Endothelial cell of umbilical vein (primary cell): ENCODE measurements at regions not wholly inside any gene's neighbourhood (a gene's known extent, or its start where the extent isn't known, plus 50 kb on each side); places are given as distances from the start of the nearest gene placed in this dataset.

Experiments
- BruUV-seq: library from RNA; stranded (reverse); fragments of 400-500 nt; replicated peaks from 2 replicates; lab custom pipeline; 2021; lab: Mats Ljungman, UMichigan
- CTCF ChIA-PET: fragments of 300-600, 350-600 bp; sonication (Branson Sonifier 250); formaldehyde crosslinking; loops from one replicate; lab custom pipeline; 2021; ENCODE audit warnings: antibody characterized with exemption, inconsistent platforms; lab: Charles Lee
- POLR2A ChIA-PET: fragments of 300-600, 350-600 bp; sonication (Branson Sonifier 250); formaldehyde crosslinking; loops from one replicate; lab custom pipeline; 2021; ENCODE audit warnings: antibody characterized with exemption, inconsistent platforms; lab: Charles Lee
- DNase-seq: peaks from one replicate; pipeline ENCODE4 v3.0.0-alpha.2; 2011; ENCODE audit warnings: low read depth, low spot score
- FAIRE-seq: peaks from 2 replicates; lab custom pipeline; 2011; peaks lifted over from hg19 to GRCh38; lab: Jason Lieb, UNC
- H2AFZ ChIP-seq: 2 replicates; pipeline ENCODE4 v1.6.0; 2012; ENCODE audit warnings: low read depth, low read length, control low read depth, inconsistent platforms
- H3K27ac ChIP-seq: 2 replicates; pipeline ENCODE4 v1.5.1; 2011; ENCODE audit warnings: low read depth, mild to moderate bottlenecking, control low read depth, low read length, moderate library complexity; ENCODE audit not compliant: insufficient read depth
- H3K27me3 ChIP-seq, 2 experiments: 2 replicates each; pipeline versions ENCODE4 v1.6.0 to v1.6.1; 2011; ENCODE audit warnings: low read length in 2 of 2, mixed read lengths in 1 of 2; ENCODE audit not compliant: control insufficient read depth in 2 of 2, insufficient read depth in 2 of 2
- H3K36me3 ChIP-seq, 2 experiments: 2 replicates in 1 of 2; 3 replicates in 1 of 2; pipeline ENCODE4 v1.5.1; 2011; ENCODE audit warnings: low read length in 2 of 2, mild to moderate bottlenecking in 1 of 2, moderate library complexity in 1 of 2; ENCODE audit not compliant: control insufficient read depth in 2 of 2, insufficient read depth in 2 of 2; ENCODE audit errors: extremely low read depth in 1 of 2
- H3K4me1 ChIP-seq: 3 replicates; pipeline ENCODE4 v1.5.1; 2011; ENCODE audit warnings: mild to moderate bottlenecking, low read length; ENCODE audit not compliant: control insufficient read depth, insufficient read depth; ENCODE audit errors: extremely low read depth
- H3K4me2 ChIP-seq: 2 replicates; pipeline ENCODE4 v1.6.1; 2011; ENCODE audit warnings: low read length, control low read depth, mixed read lengths; ENCODE audit not compliant: insufficient read depth
- H3K4me3 ChIP-seq, 3 experiments: fragments of 200-600 bp in 1 of 3; sonication (generic), shearing (Covaris generic) in 1 of 3; replicated peaks in 1 of 3; 2 replicates each; pipeline ENCODE4 v1.5.1; 2011 to 2016; ENCODE audit warnings: control low read depth in 3 of 3, low read length in 3 of 3, mild to moderate bottlenecking in 2 of 3, inconsistent platforms in 1 of 3, low read depth in 1 of 3, moderate library complexity in 1 of 3; ENCODE audit not compliant: insufficient read depth in 1 of 3
- H3K79me2 ChIP-seq: 2 replicates; pipeline ENCODE4 v1.6.0; 2012; ENCODE audit warnings: low read length, inconsistent platforms; ENCODE audit not compliant: control insufficient read depth, insufficient read depth
- H3K9ac ChIP-seq: replicated peaks from 2 replicates; pipeline ENCODE3; 2011; ENCODE audit warnings: low read length, control low read depth; ENCODE audit not compliant: insufficient read depth; ENCODE audit errors: extremely low read depth
- H3K9me1 ChIP-seq: replicated peaks from 3 replicates; pipeline ENCODE4 v1.6.0; 2011; ENCODE audit warnings: mild to moderate bottlenecking, low read length; ENCODE audit not compliant: control insufficient read depth, insufficient read depth; ENCODE audit errors: extremely low read depth
- H3K9me3 ChIP-seq: replicated peaks from 2 replicates; pipeline ENCODE4 v1.5.1; 2012; ENCODE audit warnings: low read length, inconsistent platforms; ENCODE audit not compliant: control insufficient read depth, insufficient read depth
- H4K20me1 ChIP-seq: replicated peaks from 2 replicates; pipeline ENCODE3; 2011; ENCODE audit warnings: mild to moderate bottlenecking, low read length; ENCODE audit not compliant: control insufficient read depth, insufficient read depth; ENCODE audit errors: extremely low read depth
- FOS ChIP-seq: IDR thresholded peaks from 2 replicates; pipeline ENCODE4 v1.6.1; 2011; ENCODE audit warnings: mild to moderate bottlenecking, low read length, moderate library complexity, borderline replicate concordance; ENCODE audit not compliant: insufficient read depth
- GATA2 ChIP-seq: IDR thresholded peaks from 2 replicates; pipeline ENCODE4 v1.7.0; 2011; ENCODE audit warnings: low read depth, mild to moderate bottlenecking, moderate library complexity, mixed read lengths, low read length; ENCODE audit not compliant: insufficient read length, insufficient read depth
- JUN ChIP-seq: IDR thresholded peaks from 2 replicates; pipeline ENCODE4 v1.6.1; 2011; ENCODE audit warnings: borderline replicate concordance, low read depth; ENCODE audit not compliant: insufficient read length, insufficient read depth
- MAX ChIP-seq: IDR thresholded peaks from 2 replicates; pipeline ENCODE4 v1.6.1; 2011; ENCODE audit not compliant: insufficient read depth, insufficient read length
- MYC ChIP-seq: IDR thresholded peaks from one replicate; pipeline ENCODE4 v1.6.1; 2011; ENCODE audit warnings: mild to moderate bottlenecking, low read depth, low read length
- POLR2A ChIP-seq: IDR thresholded peaks from 2 replicates; pipeline ENCODE4 v1.6.1; 2012; ENCODE audit warnings: low read depth, mild to moderate bottlenecking, control low read depth, low read length
- POLR2AphosphoS5 ChIP-seq: IDR thresholded peaks from 2 replicates; pipeline ENCODE4 v1.6.1; 2012; ENCODE audit warnings: low read depth, mild to moderate bottlenecking, control low read depth, low read length, moderate library complexity; ENCODE audit not compliant: insufficient read depth
- dilution Hi-C: fragments of 300-500 bp; cut with MboI; formaldehyde crosslinking; loops from one replicate; pipeline ENCODE4 v1.15.0; 2019; ENCODE audit warnings: low sequenced_read_pairs; ENCODE audit not compliant: extremely low pct_ligation_motif_present
- intact Hi-C: fragments of 100-400 bp; cut with micrococcal nuclease; formaldehyde crosslinking; loops from one replicate; pipeline ENCODE4 v1.10.0; 2022
- TF ChIP-seq, protein P1 (sequence below), 2 donors: IDR thresholded peaks; 1 replicate in 1 of 2; 2 replicates in 1 of 2; pipeline ENCODE4 v1.5.1; 2011; ENCODE audit warnings: low read length in 2 of 2, mild to moderate bottlenecking in 2 of 2, moderate library complexity in 2 of 2, control low read depth in 1 of 2, inconsistent platforms in 1 of 2, low read depth in 1 of 2; ENCODE audit not compliant: insufficient read depth in 1 of 2; ENCODE audit errors: extremely low read depth in 1 of 2

- intact Hi-C loops, result no loop called here
- no peaks in the 10 kb centered on the region for H3K9me3 ChIP-seq
- no peaks in the 10 kb centered on the region for H3K4me1 ChIP-seq
- H3K27ac ChIP-seq, result no peak overlapping the region
- dilution Hi-C loops, result no loop called here
- H3K4me3 ChIP-seq, result no peak overlapping the region
- POLR2A ChIA-PET, result no interaction called here
- no TSS peak for BruUV-seq
- no peak overlapping the region for H2AFZ ChIP-seq
- TF ChIP-seq POLR2A, result no peak
- no peak for TF ChIP-seq MYC
- TF ChIP-seq MAX, result no peak
- TF ChIP-seq FOS, result no peak
- TF ChIP-seq GATA2, result no peak
- no peak for TF ChIP-seq POLR2AphosphoS5
- TF ChIP-seq, protein P1, sequence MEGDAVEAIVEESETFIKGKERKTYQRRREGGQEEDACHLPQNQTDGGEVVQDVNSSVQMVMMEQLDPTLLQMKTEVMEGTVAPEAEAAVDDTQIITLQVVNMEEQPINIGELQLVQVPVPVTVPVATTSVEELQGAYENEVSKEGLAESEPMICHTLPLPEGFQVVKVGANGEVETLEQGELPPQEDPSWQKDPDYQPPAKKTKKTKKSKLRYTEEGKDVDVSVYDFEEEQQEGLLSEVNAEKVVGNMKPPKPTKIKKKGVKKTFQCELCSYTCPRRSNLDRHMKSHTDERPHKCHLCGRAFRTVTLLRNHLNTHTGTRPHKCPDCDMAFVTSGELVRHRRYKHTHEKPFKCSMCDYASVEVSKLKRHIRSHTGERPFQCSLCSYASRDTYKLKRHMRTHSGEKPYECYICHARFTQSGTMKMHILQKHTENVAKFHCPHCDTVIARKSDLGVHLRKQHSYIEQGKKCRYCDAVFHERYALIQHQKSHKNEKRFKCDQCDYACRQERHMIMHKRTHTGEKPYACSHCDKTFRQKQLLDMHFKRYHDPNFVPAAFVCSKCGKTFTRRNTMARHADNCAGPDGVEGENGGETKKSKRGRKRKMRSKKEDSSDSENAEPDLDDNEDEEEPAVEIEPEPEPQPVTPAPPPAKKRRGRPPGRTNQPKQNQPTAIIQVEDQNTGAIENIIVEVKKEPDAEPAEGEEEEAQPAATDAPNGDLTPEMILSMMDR (IDR thresholded peaks at IDR 0.05; ENCODE audit: extremely low read depth in 1 of 2, insufficient read depth in 1 of 2, low read depth in 1 of 2, low read length in 2 of 2), result no peak
- TF ChIP-seq JUN, result no peak
- CTCF ChIA-PET, result interaction anchor here (0.7 to 0.8 kb wide), 2 partner anchors 908 to 1830 kb away, joined by 3 to 4 read pairs; no protein-coding TSS in a partner anchor
- H4K20me1 ChIP-seq, result no peaks in the 10 kb centered on the region
- no peak overlapping the region for H3K9ac ChIP-seq
- DNase-seq, result peak; percentile 37
- no peaks in the 10 kb centered on the region for H3K36me3 ChIP-seq
- H3K79me2 ChIP-seq, result no peaks in the 10 kb centered on the region
- FAIRE-seq, result no peak
- no peaks in the 10 kb centered on the region for H3K9me1 ChIP-seq
- H3K4me2 ChIP-seq, result no peak overlapping the region
- peaks cover 0 to 4% of the 10 kb centered on the region in 2 experiments for H3K27me3 ChIP-seq
Observed at GRCh38 chr13:33740134-33740538, 77.8 kb upstream of the RFC3 start.
